ENCODE measurements at regions not wholly inside any gene's neighbourhood (a gene's known extent, or its start where the extent isn't known, plus 50 kb on each side); places are given as distances from the start of the nearest gene placed in this dataset.
A peak's percentile ranks its signal among the peaks of the same experiment; 100 is the strongest.
"Not testable (repeated sequence)": the region's sequence is repeated elsewhere in the genome, so short reads cannot be mapped to it uniquely, and the experiment has no call there.

DNA sequence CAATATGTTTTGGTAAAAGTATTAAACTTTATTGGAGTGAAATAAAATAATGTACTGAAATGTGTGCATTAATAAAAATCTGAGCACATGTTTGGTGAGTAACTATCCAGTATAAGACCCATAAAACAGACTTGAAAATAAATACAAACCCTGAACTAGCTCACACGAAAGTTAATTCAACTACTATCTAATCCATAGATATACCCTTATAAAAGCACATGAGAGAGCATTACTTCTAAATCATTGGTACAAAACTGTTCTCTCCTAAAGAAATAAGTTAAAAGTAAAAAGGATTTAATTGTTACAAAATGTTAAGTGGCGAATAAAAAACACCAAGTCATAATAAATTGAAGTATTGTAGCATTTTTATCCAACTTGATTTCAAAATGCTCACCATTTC is 295.6 kb downstream of the PTPRC start:
- DNase-seq (ENCODE audit: low read depth): no peak

DNA sequence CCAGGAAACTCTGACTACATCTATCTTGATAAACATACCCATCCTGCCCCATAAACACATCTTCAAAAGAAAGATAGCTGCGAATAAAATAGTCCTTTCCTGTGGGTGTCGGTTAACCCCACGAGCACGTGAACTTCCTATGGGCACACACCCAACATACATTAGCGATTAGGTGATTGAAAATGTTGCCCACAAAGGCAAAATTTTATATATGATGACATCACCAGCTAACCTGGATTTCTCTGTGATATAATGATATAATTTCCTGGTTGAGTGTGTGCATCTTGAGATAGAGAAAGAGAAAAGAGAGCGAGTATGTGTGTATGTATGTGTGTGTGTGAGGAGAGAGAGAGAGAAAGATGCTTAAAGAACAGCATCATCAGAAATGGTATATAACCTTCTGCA is 296.1 kb downstream of the PTPRC start:
- peak; percentile 25 for DNase-seq (ENCODE audit: low read depth)

DNA sequence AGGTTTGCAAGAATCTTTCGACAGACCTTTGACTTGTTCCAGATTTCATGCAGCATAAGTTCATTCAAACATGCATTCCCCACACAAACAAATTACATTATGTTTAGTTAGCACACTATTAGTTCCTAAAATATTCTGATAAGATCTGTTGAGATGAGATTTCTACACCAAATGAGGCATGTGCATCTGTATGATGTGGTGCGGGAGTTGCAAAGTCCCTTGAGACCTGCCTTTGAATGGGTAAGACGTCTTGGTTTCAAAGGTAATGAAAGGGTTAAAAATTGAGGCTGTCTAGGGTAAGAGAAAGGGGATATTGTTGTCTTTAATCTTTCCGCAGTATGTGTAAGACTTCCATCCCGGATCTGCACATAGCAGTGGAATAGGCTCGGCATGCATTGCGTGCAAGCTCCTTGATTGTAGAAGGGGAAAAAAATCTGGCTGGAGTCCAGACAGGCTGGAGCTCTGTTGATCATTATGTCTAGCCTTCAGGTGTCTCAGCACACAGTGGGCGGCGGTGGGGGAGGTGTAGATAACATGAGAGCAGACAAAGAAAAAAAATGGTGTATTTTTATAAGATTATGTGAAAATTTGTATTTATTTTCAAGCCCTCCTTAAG is 296.6 kb downstream of the PTPRC start:
- peak; percentile 59 for DNase-seq (ENCODE audit: low read depth)

GRCh38 chr1:198936371-198937083 is 297.7 kb downstream of the PTPRC start:
- no peak for DNase-seq (ENCODE audit: low read depth)

DNA sequence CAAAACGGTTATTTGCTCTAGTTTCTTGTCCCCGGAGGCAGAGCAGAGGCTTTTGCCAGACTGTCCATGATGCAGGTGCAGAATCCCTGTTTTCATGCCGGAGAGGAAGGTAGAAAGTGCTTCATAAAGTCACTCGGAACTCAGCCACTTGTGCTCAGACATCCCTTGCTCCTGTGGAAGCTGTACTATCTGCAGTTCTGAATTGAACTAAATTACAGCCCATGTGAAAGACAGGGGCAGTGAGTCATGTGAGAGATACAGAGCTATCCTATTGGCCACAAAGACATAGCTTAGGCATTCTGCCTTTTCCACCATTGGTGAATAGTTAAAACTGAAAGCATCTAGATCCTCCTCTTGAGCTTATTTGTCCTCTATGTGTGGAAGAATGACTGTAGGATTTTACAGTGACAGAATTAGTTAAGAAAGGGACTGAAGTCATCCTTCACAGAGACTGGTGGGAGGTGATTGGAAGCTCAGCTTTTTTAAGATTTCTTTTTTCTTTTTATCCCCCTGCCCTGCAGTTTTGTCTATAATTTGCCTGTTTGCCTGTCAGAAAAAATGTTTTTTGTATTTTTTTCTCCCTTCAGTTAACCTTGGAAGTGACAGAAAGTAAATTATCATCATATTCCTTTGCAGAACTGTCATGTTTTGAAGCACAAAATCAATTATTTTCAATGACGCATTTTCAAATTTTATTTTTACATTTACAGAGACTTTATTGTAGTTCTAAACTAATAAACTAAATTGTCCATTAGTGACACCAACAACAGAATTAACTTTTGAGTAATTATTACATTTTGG is 298.6 kb downstream of the PTPRC start:
- DNase-seq (ENCODE audit: low read depth): peak; percentile 22

DNA sequence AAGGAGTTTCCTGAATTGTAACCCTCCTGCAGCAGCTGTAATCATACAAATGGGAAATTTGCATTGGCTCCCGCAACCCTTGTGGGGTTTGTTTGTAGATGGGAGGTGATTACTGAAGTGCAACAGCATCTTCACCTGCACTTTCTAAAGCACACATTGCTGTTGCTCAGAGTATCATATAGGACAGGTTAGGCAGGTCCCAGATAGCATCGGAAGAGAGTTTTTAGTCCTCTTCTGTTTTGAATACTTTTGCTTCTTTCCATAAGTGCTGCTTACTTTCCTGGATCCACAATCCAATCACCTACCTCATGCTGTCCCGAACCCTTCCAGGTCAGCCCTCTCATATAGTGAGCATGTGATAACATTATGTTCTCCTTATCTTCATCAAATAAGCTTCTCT is 300.4 kb downstream of the PTPRC start:
- DNase-seq (ENCODE audit: low read depth): no peak

DNA sequence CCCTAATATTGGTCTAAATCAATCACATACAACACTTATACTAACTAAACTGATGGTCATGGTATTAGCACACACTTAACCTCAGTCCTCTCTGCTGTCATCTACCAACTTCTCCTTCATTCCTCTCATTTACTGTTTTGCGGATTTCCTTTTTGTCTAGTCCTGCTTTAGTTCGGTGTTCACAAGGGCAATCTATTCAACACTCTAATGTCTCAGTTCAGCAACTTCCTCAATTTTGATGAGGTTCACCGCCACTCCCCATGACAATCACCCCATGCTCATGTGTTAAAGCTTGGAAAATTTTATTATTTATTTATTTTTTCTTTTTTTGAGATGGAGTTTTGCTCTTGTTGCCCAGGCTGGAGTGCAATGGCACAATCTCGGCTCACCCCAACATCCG is 301.1 kb downstream of the PTPRC start:
- no peak for DNase-seq (ENCODE audit: low read depth)

DNA sequence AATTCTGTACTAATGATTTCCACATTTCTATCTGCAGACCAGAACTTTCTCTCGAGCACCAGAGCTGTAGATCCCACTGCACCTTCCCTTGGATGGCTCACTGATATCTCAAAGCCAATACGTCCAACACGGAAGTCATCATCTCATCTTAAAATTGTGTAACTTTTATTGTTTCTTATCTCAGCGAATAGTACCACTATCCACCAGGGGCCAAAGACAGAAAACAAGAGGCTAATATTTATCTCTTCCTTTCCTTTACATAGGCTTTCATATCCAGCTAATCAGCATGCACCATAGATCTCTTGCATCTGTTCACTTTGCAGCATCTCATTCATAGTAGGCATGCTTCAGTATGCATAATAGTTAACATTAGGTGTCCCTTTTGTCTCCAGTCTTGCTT is 303.6 kb downstream of the PTPRC start:
- DNase-seq (ENCODE audit: low read depth): no peak

DNA sequence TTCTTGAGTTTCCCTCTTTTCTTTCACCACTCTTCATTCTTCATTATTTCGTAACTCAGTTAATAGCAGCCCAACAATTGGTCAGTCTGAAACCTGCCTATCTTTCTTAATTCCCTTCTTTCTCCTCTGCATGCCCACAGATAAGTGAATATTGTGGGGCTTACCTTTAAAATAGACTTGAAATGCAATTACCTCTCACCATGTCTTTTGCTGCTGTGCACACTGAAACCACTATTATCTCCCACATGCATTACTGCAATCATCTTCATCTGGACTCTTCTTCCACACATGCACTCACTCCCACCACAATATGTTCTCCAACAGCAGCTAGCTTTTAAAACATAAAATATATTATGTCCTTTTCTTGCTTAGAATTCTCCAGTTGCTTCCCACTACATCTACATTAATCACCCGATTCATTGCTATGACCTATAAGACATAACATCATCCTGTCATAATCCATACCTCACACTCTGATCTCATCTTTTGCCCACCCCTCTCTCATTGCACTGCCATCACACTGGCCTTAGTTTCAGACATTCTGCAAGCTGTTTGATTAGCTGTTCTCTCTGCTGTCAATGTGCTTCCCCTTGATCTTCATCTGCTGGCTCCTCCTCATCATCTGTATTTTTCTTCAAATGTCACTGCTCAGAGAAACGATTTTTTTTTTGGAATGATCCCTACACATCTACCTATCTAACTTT is 304.8 kb downstream of the PTPRC start:
- DNase-seq (ENCODE audit: low read depth): no peak

- no peak for DNase-seq (ENCODE audit: low read depth)
Measured at GRCh38 chr1:198947456-198947855, 308.6 kb downstream of the PTPRC start.

DNA sequence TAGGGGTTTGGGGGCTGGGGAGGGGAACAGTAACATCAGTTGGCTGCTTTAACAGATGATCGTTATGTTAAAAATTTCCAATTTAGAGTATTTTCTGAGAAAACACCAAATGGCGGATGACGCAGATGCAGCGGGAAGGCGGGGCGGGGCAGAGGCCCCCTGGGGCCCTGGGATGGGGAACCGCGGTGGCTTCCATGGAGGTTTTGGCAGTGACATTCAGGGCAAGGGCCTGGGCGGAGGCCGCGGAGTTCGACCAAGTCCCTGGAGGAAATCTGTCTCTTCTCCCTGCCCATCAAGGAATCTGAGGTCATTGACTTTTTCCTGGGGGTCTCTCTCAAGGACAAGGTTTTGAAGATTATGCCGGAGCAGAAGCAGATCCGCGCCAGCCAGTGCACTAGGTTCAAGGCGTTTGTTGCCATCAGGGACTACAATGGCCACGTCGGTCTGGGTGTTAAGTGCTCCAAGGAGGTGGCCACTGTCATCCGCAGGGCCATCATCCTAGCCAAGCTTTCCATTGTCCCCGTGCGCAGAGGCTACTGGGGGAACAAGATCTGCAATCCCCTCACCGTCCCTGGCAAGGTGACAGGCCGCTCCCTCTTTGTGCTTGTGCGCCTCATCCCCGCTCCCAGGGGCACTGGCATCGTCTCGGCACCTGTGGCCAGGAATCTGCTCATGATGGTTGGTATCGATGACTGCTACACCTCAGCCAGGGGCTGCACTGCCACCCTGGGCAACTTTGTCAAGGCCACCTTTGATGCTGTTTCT is 310.2 kb downstream of the PTPRC start:
- no peak for DNase-seq (ENCODE audit: low read depth)

GRCh38 chr1:198950036-198950435 is 311.2 kb downstream of the PTPRC start:
- DNase-seq (ENCODE audit: low read depth): no peak

GRCh38 chr1:198955085-198955484 is 316.2 kb downstream of the PTPRC start:
- no peak for DNase-seq (ENCODE audit: low read depth)

GRCh38 chr1:198957044-198957443 is 318.2 kb downstream of the PTPRC start:
- DNase-seq (ENCODE audit: low read depth): no peak

GRCh38 chr1:198959032-198959431 is 320.2 kb downstream of the PTPRC start:
- no peak for DNase-seq (ENCODE audit: low read depth)

DNA sequence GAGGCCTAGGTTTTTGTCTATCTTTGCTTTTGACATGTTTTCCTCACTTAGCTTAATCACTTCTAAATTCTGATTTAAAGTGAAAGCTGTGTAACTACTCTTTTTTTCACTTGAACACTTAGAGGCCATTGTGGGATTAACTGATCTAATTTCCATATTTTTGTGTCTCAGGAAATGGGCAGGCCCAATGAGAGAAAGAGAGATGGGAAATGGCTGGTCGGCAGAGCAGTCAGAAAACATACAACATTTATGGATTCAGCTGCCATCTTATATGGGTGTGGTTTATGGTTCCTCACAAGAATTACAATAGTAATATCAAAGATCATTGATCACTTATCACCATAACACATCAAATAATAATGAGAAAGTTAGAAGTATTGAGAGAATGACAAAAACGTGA is 320.8 kb downstream of the PTPRC start:
- DNase-seq (ENCODE audit: low read depth): no peak

DNA sequence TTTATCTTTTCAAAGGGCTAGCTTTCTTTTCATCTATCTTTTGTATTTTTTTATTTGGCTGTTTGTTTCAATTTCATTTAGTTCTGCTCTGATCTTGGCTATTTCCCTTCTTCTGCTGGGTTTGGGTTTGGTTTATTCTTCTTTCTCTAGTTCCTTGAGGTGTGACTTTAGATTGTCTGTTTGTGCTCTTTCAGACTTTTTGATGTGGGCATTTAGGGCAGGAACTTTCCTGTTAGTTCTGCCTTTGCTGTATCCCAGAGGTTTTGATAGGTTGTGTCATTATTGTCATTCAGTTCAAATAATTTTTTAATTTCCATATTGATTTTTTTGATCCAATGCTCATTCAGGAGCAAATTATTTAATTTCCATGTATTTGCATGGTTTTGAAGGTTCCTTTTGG is 325.0 kb downstream of the PTPRC start:
- DNase-seq (ENCODE audit: low read depth): not testable (repeated sequence)

DNA sequence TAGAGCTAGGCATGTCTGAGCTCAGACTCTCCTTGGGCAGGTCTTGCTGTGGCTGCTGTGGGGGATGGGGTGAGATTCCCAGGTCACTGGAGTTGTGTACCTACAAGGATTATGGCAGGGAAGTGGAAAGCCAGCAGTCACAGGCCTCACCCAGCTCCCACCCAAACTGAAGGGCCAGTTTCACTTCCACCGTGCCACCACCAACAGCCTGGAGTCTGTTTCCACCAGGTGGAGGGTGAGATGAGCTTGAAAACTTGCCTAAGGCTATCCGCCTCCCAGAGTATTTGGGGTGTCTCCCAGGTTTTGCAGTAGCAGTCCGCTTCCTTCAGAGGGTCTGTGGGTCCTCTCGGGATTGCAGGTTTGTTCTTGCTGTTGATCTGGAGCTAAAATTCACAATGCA is 327.7 kb downstream of the PTPRC start:
- DNase-seq (ENCODE audit: low read depth): no peak

DNA sequence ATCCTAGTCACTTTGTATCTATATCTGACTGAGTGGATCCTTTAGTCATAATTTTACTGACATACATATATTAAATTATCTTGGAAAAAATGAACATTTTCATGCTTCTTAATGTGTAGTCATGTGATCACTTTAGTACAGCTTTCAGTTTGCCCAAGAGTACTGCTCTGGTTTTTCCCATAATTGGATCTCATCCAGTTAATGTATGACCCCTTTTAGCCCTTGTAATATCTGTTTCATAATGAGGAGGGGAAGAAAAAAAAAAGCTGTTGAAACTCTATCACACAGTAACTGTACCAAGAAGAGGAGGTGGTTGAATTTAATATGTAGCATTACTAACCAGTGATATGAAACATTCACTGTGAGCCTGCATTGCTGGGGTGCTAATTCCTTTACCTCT is 328.7 kb downstream of the PTPRC start:
- no peak for DNase-seq (ENCODE audit: low read depth)

DNA sequence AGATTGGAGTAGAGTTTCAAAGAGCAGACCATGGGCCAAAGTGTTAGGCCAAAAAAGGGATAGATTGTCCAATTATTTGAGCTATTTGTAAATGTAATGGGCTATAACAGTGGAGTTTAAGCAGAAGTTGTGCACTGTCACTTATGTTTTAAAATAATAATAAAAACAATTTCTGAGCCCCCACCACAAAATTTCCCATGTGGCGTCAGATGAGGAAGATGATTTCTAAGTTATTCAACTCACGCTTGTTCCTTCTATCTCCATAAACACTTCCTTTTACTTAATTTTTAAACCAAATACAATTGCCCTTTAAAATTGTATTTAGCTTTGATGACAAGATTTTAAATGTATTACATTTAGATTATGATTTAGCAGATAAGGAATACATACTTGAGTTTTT is 330.0 kb downstream of the PTPRC start:
- no peak for DNase-seq (ENCODE audit: low read depth)

DNA sequence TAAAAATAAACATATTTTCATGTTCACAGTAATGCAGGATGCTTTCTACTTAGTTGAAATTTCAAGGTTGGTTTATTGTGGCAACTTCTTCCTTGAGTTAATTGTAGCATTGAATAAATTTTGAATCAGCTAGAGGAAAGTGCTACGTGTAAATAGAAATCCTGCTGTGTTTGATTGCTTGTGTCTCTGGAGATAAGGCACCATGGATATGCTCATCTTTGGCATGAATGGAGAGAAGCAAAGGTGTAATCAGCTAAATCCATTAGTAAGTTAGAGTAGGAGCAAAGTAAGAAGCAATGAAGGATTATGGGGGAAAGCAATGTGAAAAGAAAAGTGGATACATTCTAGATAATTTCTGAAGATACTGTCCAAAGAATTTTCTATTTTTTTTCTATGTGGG is 331.1 kb downstream of the PTPRC start:
- DNase-seq (ENCODE audit: low read depth): no peak

- DNase-seq (ENCODE audit: low read depth): no peak
Measured at GRCh38 chr1:198970916-198971315, 332.1 kb downstream of the PTPRC start.
